BLaER1 treated with 17β-estradiol and CSF1 and Interleukin-3, amounts not matched to agents 10 nM and 100 nM (cell line): ENCODE measurements at regions not wholly inside any gene's neighbourhood (a gene's known extent, or its start where the extent isn't known, plus 50 kb on each side); places are given as distances from the start of the nearest gene placed in this dataset.
A peak's percentile ranks its signal among the peaks of the same experiment; 100 is the strongest.

Experiments used
- H3K27ac ChIP-seq, 11 experiments: shearing (Covaris generic); formaldehyde crosslinking; 2 replicates each; pipeline ENCODE4 v1.8.1; 2022
- H3K27me3 ChIP-seq, 11 experiments: shearing (Covaris generic); formaldehyde crosslinking; 2 replicates each; pipeline ENCODE4 v1.8.1; 2022
- H3K36me3 ChIP-seq, 11 experiments: shearing (Covaris generic); formaldehyde crosslinking; 2 replicates each; pipeline ENCODE4 v1.8.1; 2022
- H3K4me1 ChIP-seq, 10 experiments: shearing (Covaris generic); formaldehyde crosslinking; 2 replicates each; pipeline ENCODE4 v1.8.1; 2022
- H3K4me2 ChIP-seq, 11 experiments: shearing (Covaris generic); formaldehyde crosslinking; 2 replicates each; pipeline ENCODE4 v1.8.1; 2022
- H3K4me3 ChIP-seq, 10 experiments: shearing (Covaris generic); formaldehyde crosslinking; 2 replicates each; pipeline ENCODE4 v1.8.1; 2022
- H3K9ac ChIP-seq, 11 experiments: shearing (Covaris generic); formaldehyde crosslinking; 2 replicates each; pipeline ENCODE4 v1.8.1; 2022
- H3K9me3 ChIP-seq, 11 experiments: shearing (Covaris generic); formaldehyde crosslinking; replicated peaks in 1 of 11; 2 replicates each; pipeline ENCODE4 v1.8.1; 2022
- H4K20me1 ChIP-seq, 11 experiments: shearing (Covaris generic); formaldehyde crosslinking; 2 replicates each; pipeline ENCODE4 v1.8.1; 2022
- Cebpa-rat ChIP-seq, 11 experiments: shearing (Covaris generic); IDR thresholded peaks; 2 replicates each; pipeline ENCODE4 v1.8.1; 2022

DNA sequence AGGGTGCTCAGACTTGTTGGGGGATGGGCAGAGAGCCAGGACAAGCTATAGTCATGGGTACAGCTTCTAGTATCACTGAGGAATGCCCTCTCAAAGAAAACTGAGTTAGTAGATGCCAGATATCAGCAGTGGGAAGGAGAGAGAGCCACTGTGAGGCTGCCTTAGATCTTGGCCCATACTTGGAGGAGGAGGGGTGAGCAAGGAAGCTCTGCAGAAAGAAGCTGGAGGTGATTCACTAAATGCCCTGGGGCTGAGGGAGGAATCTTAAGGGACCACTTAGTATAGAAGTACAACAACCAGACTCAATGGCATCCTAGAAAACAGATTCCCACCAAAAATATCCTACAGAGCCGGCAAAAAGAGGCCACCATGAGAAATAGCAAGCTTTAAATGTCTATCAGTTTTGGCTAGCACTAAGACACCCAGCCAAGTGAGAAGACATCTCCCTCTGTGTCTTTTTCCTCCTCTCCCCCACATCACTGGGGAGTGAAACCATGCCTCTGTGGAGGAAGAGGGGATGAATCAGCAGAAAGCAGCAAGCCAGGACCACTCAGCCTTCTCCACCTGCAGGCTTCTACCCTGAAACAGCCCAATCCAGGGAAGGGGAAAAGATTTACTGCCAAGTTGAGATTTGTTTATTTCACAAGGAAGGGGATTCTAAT lies 282.5 kb upstream of the STT3B start:
- Histone ChIP-seq H3K4me1 (peaks cover 0 to 10% (median 8%) of the 10 kb centered on the region in 10 experiments; a peak in 17 of 20 replicates), H3K4me3 (no peak overlapping the region), H3K27ac (peak overlapping the region in 1 of 11 experiments; percentile 17; a peak in 1 of 22 replicates), H3K27me3 (no peaks in the 10 kb centered on the region), H3K9me3 (peaks cover 12 to 32% (median 22%) of the 10 kb centered on the region in 11 experiments), H3K36me3 (no peaks in the 10 kb centered on the region), H3K9ac (no peak overlapping the region), H3K4me2 (peak overlapping the region in 9 of 11 experiments; percentile 4 to 43 (median 30); a peak in 11 of 22 replicates), H4K20me1 (no peaks in the 10 kb centered on the region)
- no peak for TF ChIP-seq Cebpa-rat (IDR thresholded peaks at IDR 0.05)

DNA sequence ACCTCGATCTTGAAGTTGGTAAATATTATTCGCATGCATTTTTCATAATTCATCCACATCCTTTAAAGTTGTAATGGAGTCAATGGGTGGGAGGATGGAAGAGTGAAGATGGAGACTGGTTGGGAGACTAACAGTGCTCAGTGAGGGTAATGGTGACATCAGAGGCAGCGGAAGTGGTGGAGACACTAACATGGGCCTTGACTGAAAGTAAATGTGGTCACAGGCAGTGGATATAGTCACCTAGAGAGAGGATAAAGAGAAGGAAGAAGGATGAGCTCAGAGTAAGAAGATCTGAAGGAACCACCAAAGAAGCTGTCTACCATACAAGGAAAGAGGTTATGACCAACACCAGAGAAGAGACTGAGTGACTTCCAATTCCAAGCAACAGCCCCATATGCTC lies 281.6 kb upstream of the STT3B start:
- no peak overlapping the region for H3K4me3 ChIP-seq
- no peaks in the 10 kb centered on the region for H4K20me1 ChIP-seq
- peaks cover 12 to 32% (median 22%) of the 10 kb centered on the region in 11 experiments for H3K9me3 ChIP-seq
- no peak for TF ChIP-seq Cebpa-rat (IDR thresholded peaks at IDR 0.05)
- H3K36me3 ChIP-seq, result no peaks in the 10 kb centered on the region
- H3K4me2 ChIP-seq, result no peak overlapping the region
- no peak overlapping the region for H3K27ac ChIP-seq
- H3K9ac ChIP-seq, result no peak overlapping the region
- peaks cover 0 to 10% (median 8%) of the 10 kb centered on the region in 10 experiments; a peak in 17 of 20 replicates for H3K4me1 ChIP-seq
- H3K27me3 ChIP-seq, result no peaks in the 10 kb centered on the region

DNA sequence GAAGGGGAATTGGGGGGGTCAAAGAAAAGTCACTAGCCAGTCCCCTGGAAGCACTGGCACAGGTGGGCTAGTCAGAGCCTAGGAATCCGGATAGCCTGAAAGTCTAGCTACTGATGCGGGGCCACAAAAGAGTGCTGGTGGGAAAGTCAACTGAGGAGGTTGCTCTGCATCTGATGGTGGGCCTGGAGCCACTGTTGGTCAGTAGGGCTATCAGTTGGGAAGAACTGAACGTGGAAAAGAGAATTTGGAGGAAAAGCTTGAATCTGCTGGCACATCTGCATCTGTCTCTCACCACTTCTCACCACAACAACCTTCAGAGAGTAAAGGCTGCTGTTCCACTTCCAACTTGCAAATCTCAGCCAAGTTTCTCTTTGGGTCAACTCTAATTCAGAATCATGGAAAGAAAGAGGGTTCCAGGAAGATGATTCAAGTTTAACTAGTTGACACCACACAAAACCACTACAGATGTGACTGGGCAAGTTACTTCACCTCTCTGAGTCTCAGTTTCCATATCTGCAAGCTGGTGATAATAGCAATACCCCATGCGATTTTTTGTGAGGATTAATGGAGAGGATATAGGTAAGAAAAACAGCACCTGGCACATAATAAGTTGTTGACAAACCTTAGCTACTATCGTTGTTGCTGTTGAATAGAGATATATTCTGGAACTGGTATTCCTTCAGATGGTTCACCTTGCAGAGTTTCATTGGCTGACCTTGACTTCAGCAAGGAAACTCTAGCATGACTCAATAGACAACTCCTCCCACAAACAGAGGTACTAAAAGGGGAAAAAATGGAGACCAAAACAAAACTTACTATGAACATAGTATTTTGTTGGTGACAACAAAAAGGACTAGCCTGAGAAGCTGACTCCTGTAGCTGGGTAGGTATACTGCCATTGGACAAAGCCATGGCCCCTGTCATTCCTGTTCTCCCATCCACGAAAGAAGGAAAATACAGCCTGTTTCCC lies 280.2 kb upstream of the STT3B start:
- Histone ChIP-seq H3K4me3 (no peak overlapping the region), H3K9ac (no peak overlapping the region), H3K9me3 (peaks cover 12 to 36% (median 22%) of the 10 kb centered on the region in 11 experiments), H3K4me1 (peaks cover 0 to 10% (median 8%) of the 10 kb centered on the region in 10 experiments; a peak in 17 of 20 replicates), H3K27me3 (no peaks in the 10 kb centered on the region), H3K36me3 (no peaks in the 10 kb centered on the region), H3K27ac (no peak overlapping the region), H4K20me1 (no peaks in the 10 kb centered on the region), H3K4me2 (no peak overlapping the region)
- TF ChIP-seq Cebpa-rat (IDR thresholded peaks at IDR 0.05), result no peak

DNA sequence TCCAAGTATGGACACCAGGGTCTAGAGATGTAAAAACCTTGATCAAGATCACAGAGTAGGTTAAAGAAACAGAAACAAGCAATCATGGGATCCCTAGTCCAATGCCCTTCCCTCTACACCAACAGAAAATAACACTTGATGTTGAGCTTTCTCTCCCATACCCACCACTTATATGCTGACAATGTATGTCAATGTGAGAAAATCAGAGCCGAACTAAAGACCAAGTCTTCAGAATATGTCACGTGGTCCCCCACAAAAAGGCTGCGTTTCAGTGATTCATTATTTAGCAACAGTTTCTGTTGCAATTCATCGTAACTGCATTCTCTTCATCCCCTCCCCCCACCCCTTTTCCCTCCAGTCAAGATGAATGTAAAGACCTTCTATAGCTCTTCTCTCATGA lies 278.9 kb upstream of the STT3B start:
- peaks cover 12 to 40% (median 23%) of the 10 kb centered on the region in 11 experiments for H3K9me3 ChIP-seq
- H3K27ac ChIP-seq, result no peak overlapping the region
- no peak for TF ChIP-seq Cebpa-rat (IDR thresholded peaks at IDR 0.05)
- H3K27me3 ChIP-seq, result no peaks in the 10 kb centered on the region
- no peaks in the 10 kb centered on the region for H4K20me1 ChIP-seq
- H3K4me1 ChIP-seq, result peaks cover 0 to 10% (median 8%) of the 10 kb centered on the region in 10 experiments; a peak in 17 of 20 replicates
- no peak overlapping the region for H3K4me3 ChIP-seq
- no peak overlapping the region for H3K4me2 ChIP-seq
- no peak overlapping the region for H3K9ac ChIP-seq
- H3K36me3 ChIP-seq, result no peaks in the 10 kb centered on the region

DNA sequence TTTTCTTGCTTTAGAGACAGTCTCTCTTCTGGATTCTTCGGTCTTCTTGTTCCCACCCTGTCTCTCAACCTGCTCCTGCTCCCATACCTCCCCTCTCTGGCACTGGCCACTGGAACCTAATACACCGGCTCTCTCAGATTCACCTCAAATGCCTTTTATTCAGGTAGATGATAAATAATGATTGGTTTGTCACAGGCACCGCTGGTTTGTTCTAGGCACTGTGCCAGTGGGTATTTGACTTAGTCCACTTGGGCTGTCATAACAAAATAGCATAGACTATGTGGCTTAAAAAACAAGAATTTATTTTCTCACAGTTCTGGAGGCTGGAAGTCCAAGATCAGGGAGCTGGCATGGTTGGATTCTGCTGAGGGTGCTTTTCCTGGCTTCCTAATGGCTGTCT lies 278.2 kb upstream of the STT3B start:
- Histone ChIP-seq H3K4me1 (peaks cover 0 to 10% (median 8%) of the 10 kb centered on the region in 10 experiments; a peak in 17 of 20 replicates), H3K27ac (no peak overlapping the region), H3K9ac (no peak overlapping the region), H3K4me3 (no peak overlapping the region), H4K20me1 (no peaks in the 10 kb centered on the region), H3K27me3 (no peaks in the 10 kb centered on the region), H3K4me2 (no peak overlapping the region), H3K9me3 (peaks cover 17 to 47% (median 26%) of the 10 kb centered on the region in 11 experiments), H3K36me3 (no peaks in the 10 kb centered on the region)
- TF ChIP-seq Cebpa-rat (IDR thresholded peaks at IDR 0.05), result no peak

DNA sequence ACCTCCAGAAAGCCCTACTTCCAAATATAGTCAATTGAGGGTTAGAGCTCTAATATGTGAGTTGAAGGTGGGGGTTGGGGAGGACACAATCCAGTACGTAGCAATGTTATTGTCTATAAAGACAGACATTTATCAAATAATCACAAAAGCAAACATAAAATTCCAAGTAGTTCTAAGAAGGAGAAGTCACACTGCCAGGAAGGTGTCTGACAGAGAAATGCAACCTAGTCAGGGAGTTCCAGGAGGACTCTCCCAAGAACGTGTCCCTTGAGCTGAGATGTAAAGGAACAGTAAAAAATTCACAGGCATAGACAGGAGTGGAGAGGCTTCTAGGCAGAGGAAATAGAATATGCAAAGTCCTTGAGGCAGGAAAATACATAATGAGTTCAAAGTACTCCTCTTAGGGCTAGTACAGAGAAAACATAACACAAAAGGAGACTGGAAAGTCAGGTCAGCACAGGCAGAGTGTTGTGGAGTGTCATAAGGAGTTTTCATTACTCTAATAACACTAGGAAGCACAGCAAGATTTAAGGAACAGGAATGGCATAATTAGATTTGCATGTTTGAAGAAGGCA lies 277.6 kb upstream of the STT3B start:
- Histone ChIP-seq H3K9me3 (peaks cover 18 to 51% (median 32%) of the 10 kb centered on the region in 11 experiments), H3K4me1 (peaks cover 0 to 7% (median 5%) of the 10 kb centered on the region in 10 experiments; a peak in 17 of 20 replicates), H3K27me3 (no peaks in the 10 kb centered on the region), H3K9ac (no peak overlapping the region), H4K20me1 (no peaks in the 10 kb centered on the region), H3K36me3 (no peaks in the 10 kb centered on the region), H3K27ac (no peak overlapping the region), H3K4me3 (no peak overlapping the region), H3K4me2 (no peak overlapping the region)
- no peak for TF ChIP-seq Cebpa-rat (IDR thresholded peaks at IDR 0.05)

DNA sequence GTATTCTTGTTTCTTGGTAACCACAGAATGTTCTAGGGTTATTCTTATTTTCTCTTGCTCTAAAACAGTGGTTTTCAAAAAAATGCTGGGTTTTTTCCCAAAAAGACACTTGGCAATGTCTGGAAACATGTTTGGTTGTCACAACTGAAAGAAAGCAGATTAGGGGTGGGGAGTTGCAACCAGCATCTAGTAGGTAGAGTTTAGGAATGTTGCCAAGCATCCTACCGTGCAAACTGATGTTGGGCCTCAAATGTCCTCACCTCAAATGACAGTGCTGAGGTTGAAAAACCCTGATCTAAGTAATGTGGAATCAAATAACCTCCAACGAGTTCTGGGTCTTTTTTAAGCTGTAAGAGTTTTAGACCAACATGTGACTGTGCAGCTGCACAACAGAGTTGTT lies 270.5 kb upstream of the STT3B start:
- Histone ChIP-seq H3K9ac (no peak overlapping the region), H4K20me1 (no peaks in the 10 kb centered on the region), H3K4me1 (peaks cover 0 to 6% (median 0%) of the 10 kb centered on the region in 10 experiments; a peak in 1 of 20 replicates), H3K27ac (no peak overlapping the region), H3K4me2 (no peak overlapping the region), H3K27me3 (no peaks in the 10 kb centered on the region), H3K4me3 (no peak overlapping the region), H3K36me3 (no peaks in the 10 kb centered on the region; a peak in 1 of 22 replicates), H3K9me3 (peaks cover 11 to 25% (median 20%) of the 10 kb centered on the region in 11 experiments; a peak in 21 of 22 replicates)
- TF ChIP-seq Cebpa-rat (IDR thresholded peaks at IDR 0.05), result no peak

DNA sequence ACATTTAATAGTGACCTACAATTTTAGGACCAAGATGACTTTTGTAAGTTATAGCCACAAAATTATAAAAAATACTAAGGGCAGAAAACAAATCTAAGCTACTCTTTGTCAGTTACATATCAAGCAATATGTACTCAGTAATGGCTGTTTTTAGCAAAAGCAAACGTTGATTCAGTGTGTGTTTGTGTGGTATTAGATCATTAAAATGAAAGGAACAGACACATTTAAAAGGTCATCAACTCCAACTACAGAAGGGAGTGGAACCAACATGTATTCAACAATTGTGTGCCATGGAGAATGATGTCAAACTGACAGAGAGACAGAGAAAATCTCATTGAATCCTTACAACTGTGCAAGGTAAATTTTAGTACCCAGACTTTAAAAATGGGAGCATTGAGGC lies 268.8 kb upstream of the STT3B start:
- no peaks in the 10 kb centered on the region for H3K27me3 ChIP-seq
- no peak overlapping the region for H3K4me2 ChIP-seq
- H3K36me3 ChIP-seq, result no peaks in the 10 kb centered on the region; a peak in 1 of 22 replicates
- no peak overlapping the region for H3K9ac ChIP-seq
- H3K4me1 ChIP-seq, result peaks cover 0 to 6% (median 0%) of the 10 kb centered on the region in 10 experiments; a peak in 1 of 20 replicates
- no peak overlapping the region for H3K4me3 ChIP-seq
- H3K27ac ChIP-seq, result no peak overlapping the region
- peaks cover 11 to 25% (median 20%) of the 10 kb centered on the region in 11 experiments; a peak in 21 of 22 replicates for H3K9me3 ChIP-seq
- no peaks in the 10 kb centered on the region for H4K20me1 ChIP-seq
- TF ChIP-seq Cebpa-rat (IDR thresholded peaks at IDR 0.05), result no peak
